Trophoblast cell (in vitro differentiated cells and primary cell): ENCODE measurements at regions not wholly inside any gene's neighbourhood (a gene's known extent, or its start where the extent isn't known, plus 50 kb on each side); places are given as distances from the start of the nearest gene placed in this dataset.

Source experiments
- DNase-seq, 2 donors: peaks; one replicate each; pipeline ENCODE4 v3.0.0-alpha.2; 2016
- H2AFZ ChIP-seq: 2 replicates; pipeline ENCODE4 v1.6.1; 2013; ENCODE audit warnings: low read length, moderate library complexity, mild to moderate bottlenecking; ENCODE audit not compliant: insufficient read depth, poor library complexity
- H2AK5ac ChIP-seq: 2 replicates; pipeline ENCODE4 v1.6.1; 2013; ENCODE audit warnings: mild to moderate bottlenecking, low read length
- H2BK120ac ChIP-seq: 2 replicates; pipeline ENCODE4 v1.6.1; 2013; ENCODE audit warnings: low read length, mild to moderate bottlenecking, moderate library complexity; ENCODE audit not compliant: insufficient read depth, poor library complexity
- H2BK12ac ChIP-seq: 2 replicates; pipeline ENCODE4 v1.6.1; 2013; ENCODE audit warnings: mild to moderate bottlenecking, low read length, moderate library complexity
- H2BK5ac ChIP-seq: 2 replicates; pipeline ENCODE4 v1.6.1; 2013; ENCODE audit warnings: low read length, low read depth, moderate library complexity, mild to moderate bottlenecking; ENCODE audit not compliant: poor library complexity
- H3K14ac ChIP-seq: 2 replicates; pipeline ENCODE4 v1.6.1; 2013; ENCODE audit warnings: mild to moderate bottlenecking, low read length
- H3K18ac ChIP-seq: 2 replicates; pipeline ENCODE4 v1.6.1; 2013; ENCODE audit warnings: mild to moderate bottlenecking, low read length
- H3K23ac ChIP-seq: 2 replicates; pipeline ENCODE4 v1.6.1; 2013; ENCODE audit warnings: low read length
- H3K27ac ChIP-seq: 2 replicates; pipeline ENCODE4 v1.5.1; 2013; ENCODE audit warnings: low read depth, mild to moderate bottlenecking, inconsistent platforms, low read length, moderate library complexity
- H3K27me3 ChIP-seq: 2 replicates; pipeline ENCODE4 v1.6.1; 2013; ENCODE audit warnings: inconsistent platforms, mild to moderate bottlenecking, low read length, moderate library complexity; ENCODE audit not compliant: insufficient read depth
- H3K36me3 ChIP-seq, 2 experiments: 1 replicate in 1 of 2; 2 replicates in 1 of 2; pipeline ENCODE4 v1.6.1; 2013; ENCODE audit warnings: low read length in 2 of 2, mild to moderate bottlenecking in 2 of 2, moderate library complexity in 1 of 2; ENCODE audit not compliant: insufficient read depth in 2 of 2, control insufficient read depth in 1 of 2
- H3K4ac ChIP-seq: 2 replicates; pipeline ENCODE4 v1.6.1; 2013; ENCODE audit warnings: low read depth, mild to moderate bottlenecking, low read length, moderate library complexity
- H3K4me1 ChIP-seq, 2 experiments: 1 replicate in 1 of 2; 2 replicates in 1 of 2; pipeline ENCODE4 v1.6.1; 2013; ENCODE audit warnings: low read length in 2 of 2, mild to moderate bottlenecking in 2 of 2, moderate library complexity in 1 of 2; ENCODE audit not compliant: insufficient read depth in 2 of 2, control insufficient read depth in 1 of 2
- H3K4me2 ChIP-seq: 2 replicates; pipeline ENCODE4 v1.6.1; 2013; ENCODE audit warnings: inconsistent platforms, mild to moderate bottlenecking, low read length, moderate library complexity
- H3K4me3 ChIP-seq: 2 replicates; pipeline ENCODE4 v1.5.1; 2013; ENCODE audit warnings: mild to moderate bottlenecking, low read depth, low read length, inconsistent platforms
- H3K79me1 ChIP-seq: one replicate; pipeline ENCODE4 v1.6.1; 2013; ENCODE audit warnings: low read length
- H3K79me2 ChIP-seq: 2 replicates; pipeline ENCODE4 v1.6.1; 2013; ENCODE audit warnings: low read length, mild to moderate bottlenecking; ENCODE audit not compliant: control insufficient read depth, insufficient read depth, poor library complexity
- H3K9ac ChIP-seq: 2 replicates; pipeline ENCODE4 v1.6.1; 2013; ENCODE audit warnings: mild to moderate bottlenecking, low read length
- H3K9me3 ChIP-seq: 2 replicates; pipeline ENCODE4 v1.6.1; 2013; ENCODE audit warnings: low read depth, mild to moderate bottlenecking, control low read depth, inconsistent platforms, low read length; ENCODE audit not compliant: insufficient read depth
- H4K12ac ChIP-seq: 2 replicates; pipeline ENCODE4 v1.6.1; 2013; ENCODE audit warnings: low read depth, mild to moderate bottlenecking, low read length, moderate library complexity
- H4K8ac ChIP-seq: 2 replicates; pipeline ENCODE4 v1.6.1; 2013; ENCODE audit warnings: low read depth, mild to moderate bottlenecking, low read length, moderate library complexity
- H4K91ac ChIP-seq: one replicate; pipeline ENCODE4 v1.6.1; 2013; ENCODE audit warnings: low read depth, mild to moderate bottlenecking, low read length, moderate library complexity
- WGBS: extraction: QIAGEN DNeasy Blood & Tissue Kit; methylation state at CpG from one replicate; pipeline ENCODE4 v1.1.7; 2013; ENCODE audit warnings: missing lambda C conversion rate; ENCODE audit not compliant: insufficient read length, insufficient coverage; ENCODE audit errors: extremely low coverage; 5-methylcytosine and 5-hydroxymethylcytosine counted together

DNA sequence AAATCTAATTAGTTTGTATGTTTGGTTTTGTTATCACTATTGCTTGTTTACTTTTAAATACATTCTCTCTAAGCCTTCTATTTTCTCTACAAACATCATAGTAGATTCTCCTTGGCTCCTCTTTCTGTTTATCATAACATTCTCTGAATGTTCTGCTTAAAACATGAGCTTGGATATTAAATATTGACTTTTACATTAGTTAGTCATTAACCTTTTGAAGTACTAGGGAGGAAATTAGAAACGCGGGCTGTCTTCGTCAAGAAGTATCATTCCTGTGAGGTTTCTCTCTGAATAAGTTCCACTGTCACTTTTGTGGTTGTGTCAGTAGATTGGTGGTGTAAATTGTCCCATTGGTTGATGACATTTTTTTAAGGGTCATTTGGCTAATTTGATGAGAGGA, 821.5 kb downstream of the EFNA5 start:
- Histone ChIP-seq H3K79me1 (no peaks in the 10 kb centered on the region), H3K4ac (no peak overlapping the region), H3K36me3 (no peaks in the 10 kb centered on the region), H3K27ac (no peak overlapping the region), H4K12ac (no peak overlapping the region), H2AK5ac (no peak overlapping the region), H3K9ac (no peak overlapping the region), H3K4me3 (no peak overlapping the region), H2BK12ac (no peak overlapping the region), H3K23ac (no peak overlapping the region), H3K9me3 (no peaks in the 10 kb centered on the region), H3K4me2 (no peak overlapping the region), H2BK5ac (no peak overlapping the region), H3K4me1 (no peaks in the 10 kb centered on the region), H3K79me2 (no peaks in the 10 kb centered on the region), H3K14ac (no peak overlapping the region), H4K91ac (no peak overlapping the region), H2BK120ac (no peak overlapping the region), H3K27me3 (no peaks in the 10 kb centered on the region), H2AFZ (no peak overlapping the region), H3K18ac (no peak overlapping the region), H4K8ac (no peak overlapping the region)
- WGBS, result no CpG with 5 or more reads among the region's 3 CpGs
- DNase-seq, result no peak

DNA sequence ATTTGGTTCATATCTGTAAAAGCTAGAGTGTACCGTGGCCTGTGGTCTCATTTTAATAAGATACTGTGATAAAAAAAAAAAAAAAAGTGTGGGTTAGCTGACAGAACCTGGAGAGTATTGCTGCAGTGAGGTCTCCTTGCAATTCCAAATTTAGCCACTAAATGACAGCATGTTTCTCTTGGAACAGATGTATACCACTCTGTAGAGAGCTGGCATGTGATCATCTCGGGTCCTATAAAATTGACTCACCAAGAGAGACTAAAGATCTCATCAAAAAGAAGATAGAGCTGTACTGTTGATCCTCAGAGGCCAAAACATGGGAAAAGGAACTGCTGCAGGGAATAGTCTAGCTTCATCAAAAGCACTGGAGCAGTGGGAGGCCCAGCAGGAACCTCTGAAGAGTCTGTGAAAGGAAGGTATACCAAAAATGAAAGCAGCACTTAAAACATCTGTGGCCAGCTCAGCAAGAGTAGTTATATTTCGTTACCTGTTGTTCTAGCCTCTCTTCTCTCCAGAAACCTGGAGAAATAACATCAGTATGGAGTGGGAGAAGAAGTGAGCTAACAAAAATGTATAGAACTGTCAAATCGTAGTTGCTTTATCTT, 826.8 kb downstream of the EFNA5 start:
- no CpG with 5 or more reads among the region's 4 CpGs for WGBS
- DNase-seq, result no peak
- no peak overlapping the region for H3K18ac ChIP-seq

DNA sequence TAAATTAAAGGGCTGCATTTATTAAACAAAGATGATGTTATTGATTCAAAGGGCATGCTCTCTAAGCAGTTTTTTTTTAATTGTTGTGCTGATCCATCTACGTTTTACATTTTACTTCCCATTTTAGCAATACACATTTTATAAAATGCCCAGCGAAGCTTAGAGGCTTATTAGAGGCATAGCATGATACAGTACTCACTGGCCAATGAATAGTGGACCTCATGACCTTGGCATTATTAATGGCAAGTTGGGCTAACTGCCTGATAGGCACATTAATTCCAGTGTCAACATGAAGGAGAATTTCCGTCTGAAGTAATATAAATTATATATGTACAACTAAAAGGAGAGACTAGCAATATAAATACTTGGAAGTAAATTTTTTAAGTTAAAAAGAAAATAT, 837.2 kb downstream of the EFNA5 start:
- Histone ChIP-seq H3K9ac (no peak overlapping the region), H3K14ac (no peak overlapping the region), H4K12ac (no peak overlapping the region), H3K79me1 (no peaks in the 10 kb centered on the region), H2BK120ac (no peak overlapping the region), H3K27me3 (no peaks in the 10 kb centered on the region), H3K9me3 (no peaks in the 10 kb centered on the region), H3K4me1 (no peaks in the 10 kb centered on the region), H2AFZ (no peak overlapping the region), H3K79me2 (no peaks in the 10 kb centered on the region), H3K4me3 (no peak overlapping the region), H3K23ac (no peak overlapping the region), H3K4ac (no peak overlapping the region), H2BK12ac (no peak overlapping the region), H4K91ac (no peak overlapping the region), H2AK5ac (no peak overlapping the region), H2BK5ac (no peak overlapping the region), H4K8ac (no peak overlapping the region), H3K18ac (no peak overlapping the region), H3K27ac (no peak overlapping the region), H3K4me2 (no peak overlapping the region), H3K36me3 (no peaks in the 10 kb centered on the region)
- WGBS, result no CpG with 5 or more reads among the region's 3 CpGs
- no peak for DNase-seq

More for the DNA sequence above, 826.8 kb downstream of the EFNA5 start:
- Histone ChIP-seq H4K91ac (no peak overlapping the region), H2BK120ac (no peak overlapping the region), H3K4me1 (no peaks in the 10 kb centered on the region), H2AFZ (no peak overlapping the region), H3K4ac (no peak overlapping the region), H3K79me1 (no peaks in the 10 kb centered on the region), H3K4me2 (no peak overlapping the region), H4K8ac (no peak overlapping the region), H4K12ac (no peak overlapping the region), H2BK5ac (no peak overlapping the region), H3K14ac (no peak overlapping the region), H3K27me3 (no peaks in the 10 kb centered on the region), H3K23ac (no peak overlapping the region), H2BK12ac (no peak overlapping the region), H3K36me3 (no peaks in the 10 kb centered on the region), H2AK5ac (no peak overlapping the region), H3K4me3 (no peak overlapping the region), H3K79me2 (no peaks in the 10 kb centered on the region), H3K9ac (no peak overlapping the region), H3K27ac (no peak overlapping the region), H3K9me3 (no peaks in the 10 kb centered on the region)

DNA sequence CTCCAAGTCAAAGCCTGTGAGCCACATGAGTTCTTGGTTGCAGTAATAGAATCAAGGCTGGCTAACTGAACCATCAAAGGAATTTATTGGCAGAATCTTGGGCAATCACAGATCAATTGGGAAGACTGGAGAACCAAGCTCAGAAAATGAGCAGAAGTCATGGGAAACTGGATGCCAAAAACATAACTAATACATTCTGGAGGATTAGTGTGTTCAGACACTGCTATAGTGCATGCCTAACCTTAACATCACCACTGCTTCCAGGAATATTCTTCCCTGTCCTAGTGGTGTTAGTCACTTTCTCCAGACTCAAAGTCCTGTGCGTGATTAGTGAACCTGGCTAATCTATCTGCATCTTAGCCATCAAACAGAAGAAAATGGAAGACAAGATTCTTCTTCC, 843.7 kb downstream of the EFNA5 start:
- Histone ChIP-seq H4K12ac (no peak overlapping the region), H3K79me2 (no peaks in the 10 kb centered on the region), H3K27ac (no peak overlapping the region), H3K23ac (no peak overlapping the region), H3K4me2 (no peak overlapping the region), H4K8ac (no peak overlapping the region), H3K4ac (no peak overlapping the region), H3K9me3 (no peaks in the 10 kb centered on the region), H2BK12ac (no peak overlapping the region), H2AFZ (no peak overlapping the region), H3K27me3 (no peaks in the 10 kb centered on the region), H3K14ac (no peak overlapping the region), H3K4me3 (no peak overlapping the region), H2BK5ac (no peak overlapping the region), H4K91ac (no peak overlapping the region), H3K4me1 (no peaks in the 10 kb centered on the region), H2AK5ac (no peak overlapping the region), H2BK120ac (no peak overlapping the region), H3K9ac (no peak overlapping the region), H3K36me3 (no peaks in the 10 kb centered on the region), H3K79me1 (no peaks in the 10 kb centered on the region), H3K18ac (no peak overlapping the region)
- no CpG with 5 or more reads among the region's 1 CpG for WGBS
- peak; percentile 1 to 25 for DNase-seq
